HAP-1 (cell line): ENCODE measurements at regions not wholly inside any gene's neighbourhood (a gene's known extent, or its start where the extent isn't known, plus 50 kb on each side); places are given as distances from the start of the nearest gene placed in this dataset.

ENCODE experiments used
- DNase-seq, 2 experiments: peaks; one replicate each; pipeline ENCODE4 v3.0.0-alpha.2; 2016 to 2020; ENCODE audit warnings: low spot score in 2 of 2
- H3K27me3 ChIP-seq: fragments of 250-450 bp; sonication (Bioruptor Pico); 2 replicates; pipeline ENCODE4 v1.5.1; 2020; ENCODE audit warnings: low read depth, mild to moderate bottlenecking, moderate library complexity
- H3K36me3 ChIP-seq: fragments of 250-450 bp; sonication (Bioruptor Pico); replicated peaks from 2 replicates; pipeline ENCODE4 v1.5.1; 2020; ENCODE audit warnings: mild to moderate bottlenecking
- H3K4me1 ChIP-seq: fragments of 250-450 bp; sonication (Bioruptor Pico); 2 replicates; pipeline ENCODE4 v1.5.1; 2020; ENCODE audit warnings: mild to moderate bottlenecking
- H3K4me3 ChIP-seq: fragments of 250-450 bp; sonication (Bioruptor Pico); 2 replicates; pipeline ENCODE4 v1.5.1; 2020; ENCODE audit warnings: mild to moderate bottlenecking, moderate library complexity
- H3K9me3 ChIP-seq: fragments of 250-450 bp; sonication (Bioruptor Pico); 2 replicates; pipeline ENCODE4 v1.5.1; 2020; ENCODE audit warnings: mild to moderate bottlenecking, moderate library complexity
- in situ Hi-C: fragments of 300-500 bp; cut with MboI; formaldehyde crosslinking; loops from 3 replicates; pipeline ENCODE4 v1.14.3; 2020; ENCODE audit warnings: low sequenced_read_pairs, inconsistent platforms, mixed read lengths

- Histone ChIP-seq H3K4me3 (no peak overlapping the region), H3K36me3 (no peaks in the 10 kb centered on the region), H3K4me1 (no peaks in the 10 kb centered on the region), H3K27me3 (no peaks in the 10 kb centered on the region), H3K9me3 (no peaks in the 10 kb centered on the region)
- in situ Hi-C loops = no loop called here
- no peak for DNase-seq
Observed at GRCh38 chr10:108275895-108276685, 1111.6 kb upstream of the SORCS1 start.

GRCh38 chr10:108260383-108260906 lies 1095.9 kb upstream of the SORCS1 start:
- DNase-seq = no peak
- Histone ChIP-seq H3K27me3 (no peaks in the 10 kb centered on the region), H3K9me3 (no peaks in the 10 kb centered on the region), H3K4me3 (no peak overlapping the region), H3K36me3 (no peaks in the 10 kb centered on the region), H3K4me1 (no peaks in the 10 kb centered on the region)
- in situ Hi-C loops = no loop called here

- no peak for DNase-seq
- Histone ChIP-seq H3K9me3 (no peaks in the 10 kb centered on the region), H3K36me3 (no peaks in the 10 kb centered on the region), H3K27me3 (no peaks in the 10 kb centered on the region), H3K4me3 (no peak overlapping the region), H3K4me1 (no peaks in the 10 kb centered on the region)
- in situ Hi-C loops = no loop called here
Observed at GRCh38 chr10:108254089-108254488, 1089.6 kb upstream of the SORCS1 start.

- in situ Hi-C loops = no loop called here
- Histone ChIP-seq H3K4me1 (no peaks in the 10 kb centered on the region), H3K9me3 (no peaks in the 10 kb centered on the region), H3K4me3 (no peak overlapping the region), H3K27me3 (no peaks in the 10 kb centered on the region), H3K36me3 (no peaks in the 10 kb centered on the region)
- no peak for DNase-seq
Observed at GRCh38 chr10:108252771-108253170, 1088.3 kb upstream of the SORCS1 start.

- Histone ChIP-seq H3K36me3 (no peaks in the 10 kb centered on the region), H3K4me3 (no peak overlapping the region), H3K4me1 (no peaks in the 10 kb centered on the region), H3K9me3 (no peaks in the 10 kb centered on the region), H3K27me3 (no peaks in the 10 kb centered on the region)
- in situ Hi-C loops = no loop called here
- no peak for DNase-seq
Observed at GRCh38 chr10:108250936-108251620, 1086.6 kb upstream of the SORCS1 start.

GRCh38 chr10:108249940-108250339 lies 1085.4 kb upstream of the SORCS1 start:
- no peaks in the 10 kb centered on the region for H3K4me1 ChIP-seq
- no peaks in the 10 kb centered on the region for H3K36me3 ChIP-seq
- DNase-seq = peak; percentile 31 to 60
- no peaks in the 10 kb centered on the region for H3K9me3 ChIP-seq
- no peak overlapping the region for H3K4me3 ChIP-seq
- H3K27me3 ChIP-seq = no peaks in the 10 kb centered on the region
- in situ Hi-C loops = no loop called here

- no peak overlapping the region for H3K4me3 ChIP-seq
- no peaks in the 10 kb centered on the region for H3K4me1 ChIP-seq
- no peaks in the 10 kb centered on the region for H3K36me3 ChIP-seq
- DNase-seq = peak in 1 of 2 experiments; percentile 8
- H3K27me3 ChIP-seq = no peaks in the 10 kb centered on the region
- no peaks in the 10 kb centered on the region for H3K9me3 ChIP-seq
- in situ Hi-C loops = no loop called here
Observed at GRCh38 chr10:108244443-108245228, 1080.1 kb upstream of the SORCS1 start.

- in situ Hi-C loops = no loop called here
- no peaks in the 10 kb centered on the region for H3K9me3 ChIP-seq
- no peak for DNase-seq
- no peak overlapping the region for H3K4me3 ChIP-seq
- H3K27me3 ChIP-seq = no peaks in the 10 kb centered on the region
- no peaks in the 10 kb centered on the region for H3K36me3 ChIP-seq
- no peaks in the 10 kb centered on the region for H3K4me1 ChIP-seq
Observed at GRCh38 chr10:108241166-108241565, 1076.7 kb upstream of the SORCS1 start.

- no peaks in the 10 kb centered on the region for H3K4me1 ChIP-seq
- in situ Hi-C loops = no loop called here
- DNase-seq = no peak
- no peak overlapping the region for H3K4me3 ChIP-seq
- H3K36me3 ChIP-seq = no peaks in the 10 kb centered on the region
- H3K9me3 ChIP-seq = no peaks in the 10 kb centered on the region
- no peaks in the 10 kb centered on the region for H3K27me3 ChIP-seq
Observed at GRCh38 chr10:108238261-108238660, 1073.8 kb upstream of the SORCS1 start.

GRCh38 chr10:108230478-108231170 lies 1066.1 kb upstream of the SORCS1 start:
- in situ Hi-C loops = no loop called here

GRCh38 chr10:108208732-108209131 lies 1044.2 kb upstream of the SORCS1 start:
- H3K36me3 ChIP-seq = no peaks in the 10 kb centered on the region
- H3K9me3 ChIP-seq = no peaks in the 10 kb centered on the region
- H3K27me3 ChIP-seq = no peaks in the 10 kb centered on the region
- DNase-seq = no peak
- H3K4me3 ChIP-seq = no peak overlapping the region
- in situ Hi-C loops = no loop called here
- H3K4me1 ChIP-seq = peaks cover 4% of the 10 kb centered on the region; the same call in 1 of the 2 replicates

More at GRCh38 chr10:108230478-108231170, 1066.1 kb upstream of the SORCS1 start:
- no peaks in the 10 kb centered on the region for H3K4me1 ChIP-seq
- peaks cover 2% of the 10 kb centered on the region; the same call in 1 of the 2 replicates for H3K27me3 ChIP-seq
- no peak for DNase-seq
- no peaks in the 10 kb centered on the region for H3K9me3 ChIP-seq
- H3K36me3 ChIP-seq = no peaks in the 10 kb centered on the region
- no peak overlapping the region for H3K4me3 ChIP-seq

- no peak for DNase-seq
- Histone ChIP-seq H3K36me3 (no peaks in the 10 kb centered on the region), H3K27me3 (no peaks in the 10 kb centered on the region), H3K4me3 (no peak overlapping the region), H3K9me3 (no peaks in the 10 kb centered on the region), H3K4me1 (peaks cover 4% of the 10 kb centered on the region; the same call in 1 of the 2 replicates)
- in situ Hi-C loops = no loop called here
Observed at GRCh38 chr10:108208038-108208437, 1043.5 kb upstream of the SORCS1 start.
